ENCODE measurements at regions not wholly inside any gene's neighbourhood (a gene's known extent, or its start where the extent isn't known, plus 50 kb on each side); places are given as distances from the start of the nearest gene placed in this dataset.

DNA sequence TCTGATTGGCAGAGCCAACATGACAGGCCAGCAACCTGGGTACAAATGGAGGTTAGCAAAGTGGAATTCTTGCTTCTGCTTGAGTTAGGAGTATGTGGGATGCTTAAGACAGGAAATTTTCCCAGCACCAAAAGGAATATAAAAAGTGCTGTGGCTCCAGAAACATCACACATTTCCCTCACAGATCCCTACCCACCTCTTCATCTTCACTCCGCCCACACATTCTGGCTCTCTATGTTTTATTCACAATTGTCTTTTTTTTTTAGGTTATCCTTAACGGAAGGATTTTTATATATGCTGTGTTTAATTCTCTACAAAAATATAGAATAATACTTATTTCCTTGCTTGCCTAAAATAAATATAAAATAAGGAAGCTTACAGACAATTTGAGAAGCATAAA lies 563.3 kb upstream of the HS3ST5 start:
- no peak for TF ChIP-seq POLR2AphosphoS5 (IDR thresholded peaks at IDR 0.05; ENCODE audit: low read depth, low read length)
- TF ChIP-seq, protein P1, sequence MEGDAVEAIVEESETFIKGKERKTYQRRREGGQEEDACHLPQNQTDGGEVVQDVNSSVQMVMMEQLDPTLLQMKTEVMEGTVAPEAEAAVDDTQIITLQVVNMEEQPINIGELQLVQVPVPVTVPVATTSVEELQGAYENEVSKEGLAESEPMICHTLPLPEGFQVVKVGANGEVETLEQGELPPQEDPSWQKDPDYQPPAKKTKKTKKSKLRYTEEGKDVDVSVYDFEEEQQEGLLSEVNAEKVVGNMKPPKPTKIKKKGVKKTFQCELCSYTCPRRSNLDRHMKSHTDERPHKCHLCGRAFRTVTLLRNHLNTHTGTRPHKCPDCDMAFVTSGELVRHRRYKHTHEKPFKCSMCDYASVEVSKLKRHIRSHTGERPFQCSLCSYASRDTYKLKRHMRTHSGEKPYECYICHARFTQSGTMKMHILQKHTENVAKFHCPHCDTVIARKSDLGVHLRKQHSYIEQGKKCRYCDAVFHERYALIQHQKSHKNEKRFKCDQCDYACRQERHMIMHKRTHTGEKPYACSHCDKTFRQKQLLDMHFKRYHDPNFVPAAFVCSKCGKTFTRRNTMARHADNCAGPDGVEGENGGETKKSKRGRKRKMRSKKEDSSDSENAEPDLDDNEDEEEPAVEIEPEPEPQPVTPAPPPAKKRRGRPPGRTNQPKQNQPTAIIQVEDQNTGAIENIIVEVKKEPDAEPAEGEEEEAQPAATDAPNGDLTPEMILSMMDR (IDR thresholded peaks at IDR 0.05) = no peak
- no peak for TF ChIP-seq TAF1 (IDR thresholded peaks at IDR 0.05; ENCODE audit: borderline replicate concordance, low read depth, low read length)
- TF ChIP-seq CHD2 (IDR thresholded peaks at IDR 0.05; ENCODE audit: low read length, partially characterized antibody) = no peak
- TF ChIP-seq RAD21 (IDR thresholded peaks at IDR 0.05; ENCODE audit: low read length) = no peak
- no peak for TF ChIP-seq SIN3A (IDR thresholded peaks at IDR 0.05; ENCODE audit: borderline replicate concordance, low read depth, low read length)
- TF ChIP-seq NRF1 (IDR thresholded peaks at IDR 0.05; ENCODE audit: low read depth, low read length) = no peak

Data from SK-N-SH (cell line).